ENCODE measurements at regions not wholly inside any gene's neighbourhood (a gene's known extent, or its start where the extent isn't known, plus 50 kb on each side); places are given as distances from the start of the nearest gene placed in this dataset.

GRCh38 chr2:109703077-109703476 lies 88.9 kb downstream of the SOWAHC start:
- Histone ChIP-seq H3K4ac (ENCODE audit: low read depth, low read length) (no peak overlapping the region), H3K4me3 (ENCODE audit: low read depth, low read length) (no peak overlapping the region), H3K36me3 (ENCODE audit: control insufficient read depth in 1 of 2, insufficient read depth in 2 of 2, low read length in 2 of 2) (no peaks in the 10 kb centered on the region), H2BK5ac (ENCODE audit: low read depth, low read length, poor library complexity) (no peak overlapping the region), H3K4me2 (ENCODE audit: low read length) (no peak overlapping the region), H3K79me2 (ENCODE audit: control insufficient read depth, insufficient read depth, low read length, poor library complexity) (peaks cover 7% of the 10 kb centered on the region), H2BK120ac (ENCODE audit: insufficient read depth, low read length, poor library complexity) (no peak overlapping the region), H3K18ac (ENCODE audit: low read length) (no peak overlapping the region), H2AFZ (ENCODE audit: insufficient read depth, low read length, poor library complexity) (no peak overlapping the region), H2AK5ac (ENCODE audit: low read length) (no peak overlapping the region), H3K79me1 (ENCODE audit: low read length) (peaks cover 27% of the 10 kb centered on the region), H3K27ac (ENCODE audit: low read depth, low read length) (no peak overlapping the region), H3K9me3 (ENCODE audit: insufficient read depth, low read depth, low read length) (no peaks in the 10 kb centered on the region), H2BK12ac (ENCODE audit: low read length) (no peak overlapping the region), H3K4me1 (ENCODE audit: control insufficient read depth in 1 of 2, insufficient read depth in 2 of 2, low read length in 2 of 2) (peaks cover 29 to 30% of the 10 kb centered on the region in 2 experiments), H3K9ac (ENCODE audit: low read length) (no peak overlapping the region), H4K8ac (ENCODE audit: low read depth, low read length) (no peak overlapping the region), H3K27me3 (ENCODE audit: insufficient read depth, low read length) (no peaks in the 10 kb centered on the region), H4K12ac (ENCODE audit: low read depth, low read length) (no peak overlapping the region), H4K91ac (ENCODE audit: low read depth, low read length) (no peak overlapping the region), H3K23ac (ENCODE audit: low read length) (no peak overlapping the region), H3K14ac (ENCODE audit: low read length) (no peak overlapping the region)
- DNase-seq = no peak
- no CpG with 5 or more reads among the region's 7 CpGs for WGBS (ENCODE audit: extremely low coverage, insufficient coverage, insufficient read length)

GRCh38 chr2:109703798-109704197 lies 89.6 kb downstream of the SOWAHC start:
- H3K36me3 ChIP-seq (ENCODE audit: control insufficient read depth in 1 of 2, insufficient read depth in 2 of 2, low read length in 2 of 2) = no peaks in the 10 kb centered on the region
- no peak overlapping the region for H3K27ac ChIP-seq (ENCODE audit: low read depth, low read length)
- H2BK5ac ChIP-seq (ENCODE audit: low read depth, low read length, poor library complexity) = no peak overlapping the region
- H4K12ac ChIP-seq (ENCODE audit: low read depth, low read length) = no peak overlapping the region
- no peaks in the 10 kb centered on the region for H3K9me3 ChIP-seq (ENCODE audit: insufficient read depth, low read depth, low read length)
- H3K23ac ChIP-seq (ENCODE audit: low read length) = no peak overlapping the region
- WGBS (ENCODE audit: extremely low coverage, insufficient coverage, insufficient read length) = no CpG with 5 or more reads among the region's 3 CpGs
- peak overlapping the region; percentile 37 for H2BK12ac ChIP-seq (ENCODE audit: low read length)
- H3K4me3 ChIP-seq (ENCODE audit: low read depth, low read length) = no peak overlapping the region
- H2BK120ac ChIP-seq (ENCODE audit: insufficient read depth, low read length, poor library complexity) = no peak overlapping the region
- H3K9ac ChIP-seq (ENCODE audit: low read length) = no peak overlapping the region
- H2AK5ac ChIP-seq (ENCODE audit: low read length) = no peak overlapping the region
- no peak overlapping the region for H4K91ac ChIP-seq (ENCODE audit: low read depth, low read length)
- H4K8ac ChIP-seq (ENCODE audit: low read depth, low read length) = peak overlapping the region; percentile 62
- peaks cover 24% of the 10 kb centered on the region for H3K79me1 ChIP-seq (ENCODE audit: low read length)
- peaks cover 7% of the 10 kb centered on the region for H3K79me2 ChIP-seq (ENCODE audit: control insufficient read depth, insufficient read depth, low read length, poor library complexity)
- no peak overlapping the region for H3K4ac ChIP-seq (ENCODE audit: low read depth, low read length)
- H3K14ac ChIP-seq (ENCODE audit: low read length) = no peak overlapping the region
- no peak for DNase-seq
- H2AFZ ChIP-seq (ENCODE audit: insufficient read depth, low read length, poor library complexity) = no peak overlapping the region
- H3K4me2 ChIP-seq (ENCODE audit: low read length) = no peak overlapping the region
- no peak overlapping the region for H3K18ac ChIP-seq (ENCODE audit: low read length)
- no peaks in the 10 kb centered on the region for H3K27me3 ChIP-seq (ENCODE audit: insufficient read depth, low read length)
- H3K4me1 ChIP-seq (ENCODE audit: control insufficient read depth in 1 of 2, insufficient read depth in 2 of 2, low read length in 2 of 2) = peaks cover 27% of the 10 kb centered on the region in 2 experiments

GRCh38 chr2:109707281-109708147 lies 86.6 kb upstream of the RGPD5 start:
- no peak overlapping the region for H4K8ac ChIP-seq (ENCODE audit: low read depth, low read length)
- H3K4me3 ChIP-seq (ENCODE audit: low read depth, low read length) = no peak overlapping the region
- H3K4ac ChIP-seq (ENCODE audit: low read depth, low read length) = no peak overlapping the region
- WGBS (ENCODE audit: extremely low coverage, insufficient coverage, insufficient read length) = no CpG with 5 or more reads among the region's 9 CpGs
- H3K9ac ChIP-seq (ENCODE audit: low read length) = no peak overlapping the region
- H2AK5ac ChIP-seq (ENCODE audit: low read length) = no peak overlapping the region
- H2BK12ac ChIP-seq (ENCODE audit: low read length) = no peak overlapping the region
- no peak overlapping the region for H3K18ac ChIP-seq (ENCODE audit: low read length)
- no peak overlapping the region for H3K14ac ChIP-seq (ENCODE audit: low read length)
- H3K9me3 ChIP-seq (ENCODE audit: insufficient read depth, low read depth, low read length) = no peaks in the 10 kb centered on the region
- no peak overlapping the region for H2BK120ac ChIP-seq (ENCODE audit: insufficient read depth, low read length, poor library complexity)
- H2AFZ ChIP-seq (ENCODE audit: insufficient read depth, low read length, poor library complexity) = no peak overlapping the region
- no peak overlapping the region for H4K12ac ChIP-seq (ENCODE audit: low read depth, low read length)
- no peak overlapping the region for H3K27ac ChIP-seq (ENCODE audit: low read depth, low read length)
- no peaks in the 10 kb centered on the region for H3K27me3 ChIP-seq (ENCODE audit: insufficient read depth, low read length)
- H3K79me2 ChIP-seq (ENCODE audit: control insufficient read depth, insufficient read depth, low read length, poor library complexity) = no peaks in the 10 kb centered on the region
- no peak overlapping the region for H4K91ac ChIP-seq (ENCODE audit: low read depth, low read length)
- no peak overlapping the region for H2BK5ac ChIP-seq (ENCODE audit: low read depth, low read length, poor library complexity)
- peaks cover 7 to 8% of the 10 kb centered on the region in 2 experiments for H3K4me1 ChIP-seq (ENCODE audit: control insufficient read depth in 1 of 2, insufficient read depth in 2 of 2, low read length in 2 of 2)
- H3K79me1 ChIP-seq (ENCODE audit: low read length) = peaks cover 2% of the 10 kb centered on the region
- peak in 1 of 2 donors; percentile 31 for DNase-seq
- H3K23ac ChIP-seq (ENCODE audit: low read length) = no peak overlapping the region
- no peaks in the 10 kb centered on the region for H3K36me3 ChIP-seq (ENCODE audit: control insufficient read depth in 1 of 2, insufficient read depth in 2 of 2, low read length in 2 of 2)
- H3K4me2 ChIP-seq (ENCODE audit: low read length) = no peak overlapping the region

GRCh38 chr2:109710505-109711229 lies 83.4 kb upstream of the RGPD5 start:
- H3K4me2 ChIP-seq (ENCODE audit: low read length) = no peak overlapping the region
- H4K8ac ChIP-seq (ENCODE audit: low read depth, low read length) = no peak overlapping the region
- H2AK5ac ChIP-seq (ENCODE audit: low read length) = peak overlapping the region; percentile 18
- H2BK120ac ChIP-seq (ENCODE audit: insufficient read depth, low read length, poor library complexity) = no peak overlapping the region
- H2BK5ac ChIP-seq (ENCODE audit: low read depth, low read length, poor library complexity) = no peak overlapping the region
- H3K14ac ChIP-seq (ENCODE audit: low read length) = no peak overlapping the region
- no peaks in the 10 kb centered on the region for H3K27me3 ChIP-seq (ENCODE audit: insufficient read depth, low read length)
- no peaks in the 10 kb centered on the region for H3K79me2 ChIP-seq (ENCODE audit: control insufficient read depth, insufficient read depth, low read length, poor library complexity)
- no peak overlapping the region for H3K18ac ChIP-seq (ENCODE audit: low read length)
- WGBS (ENCODE audit: extremely low coverage, insufficient coverage, insufficient read length) = no CpG with 5 or more reads among the region's 7 CpGs
- no peaks in the 10 kb centered on the region for H3K36me3 ChIP-seq (ENCODE audit: control insufficient read depth in 1 of 2, insufficient read depth in 2 of 2, low read length in 2 of 2)
- no peak overlapping the region for H3K23ac ChIP-seq (ENCODE audit: low read length)
- H3K9ac ChIP-seq (ENCODE audit: low read length) = no peak overlapping the region
- no peak overlapping the region for H3K27ac ChIP-seq (ENCODE audit: low read depth, low read length)
- no peak overlapping the region for H3K4me3 ChIP-seq (ENCODE audit: low read depth, low read length)
- peaks cover 2 to 4% of the 10 kb centered on the region in 2 experiments for H3K4me1 ChIP-seq (ENCODE audit: control insufficient read depth in 1 of 2, insufficient read depth in 2 of 2, low read length in 2 of 2)
- no peak overlapping the region for H2AFZ ChIP-seq (ENCODE audit: insufficient read depth, low read length, poor library complexity)
- DNase-seq = no peak
- no peak overlapping the region for H4K91ac ChIP-seq (ENCODE audit: low read depth, low read length)
- H3K9me3 ChIP-seq (ENCODE audit: insufficient read depth, low read depth, low read length) = no peaks in the 10 kb centered on the region
- no peak overlapping the region for H4K12ac ChIP-seq (ENCODE audit: low read depth, low read length)
- no peak overlapping the region for H3K4ac ChIP-seq (ENCODE audit: low read depth, low read length)
- H3K79me1 ChIP-seq (ENCODE audit: low read length) = peaks cover 2% of the 10 kb centered on the region
- peak overlapping the region; percentile 37 for H2BK12ac ChIP-seq (ENCODE audit: low read length)

All from trophoblast cell (in vitro differentiated cells and primary cell).